ENCODE measurements at regions not wholly inside any gene's neighbourhood (a gene's known extent, or its start where the extent isn't known, plus 50 kb on each side); places are given as distances from the start of the nearest gene placed in this dataset.

- TF ChIP-seq CTCF (IDR thresholded peaks at IDR 0.05) (no peak), EP300 (IDR thresholded peaks at IDR 0.05) (no peak), POLR2AphosphoS5 (IDR thresholded peaks at IDR 0.05) (no peak)
Observed at GRCh38 chr13:106115081-106115480, 420.4 kb downstream of the EFNB2 start.

Data from esophagus muscularis mucosa (tissue), 4 donors.